GM23338 (cell line): ENCODE measurements at regions not wholly inside any gene's neighbourhood (a gene's known extent, or its start where the extent isn't known, plus 50 kb on each side); places are given as distances from the start of the nearest gene placed in this dataset.

Experiments used
- ATAC-seq: fragments of 200-7000 bp; cut with Tn5 transposase; 3 replicates; pipeline ENCODE4 v1.9.1; 2020
- DNase-seq: peaks from one replicate; pipeline ENCODE4 v3.0.0-alpha.2; 2015; ENCODE audit warnings: low spot score
- H2AFZ ChIP-seq: fragments of 200-600 bp; sonication (generic); 2 replicates; pipeline ENCODE4 v1.8.0; 2016; ENCODE audit warnings: antibody characterized with exemption, mild to moderate bottlenecking, moderate library complexity
- H3F3A ChIP-seq: fragments of 200-600 bp; sonication (generic); replicated peaks from 2 replicates; pipeline ENCODE4 v1.8.0; 2017; ENCODE audit warnings: antibody characterized with exemption, mixed run types, low read depth
- H3K27ac ChIP-seq: fragments of 200-600 bp; sonication (generic); 2 replicates; pipeline ENCODE4 v1.6.1; 2016; ENCODE audit warnings: low read depth
- H3K27me3 ChIP-seq: fragments of 200-600 bp; sonication (generic); 2 replicates; pipeline ENCODE4 v1.8.0; 2016; ENCODE audit warnings: mild to moderate bottlenecking, mixed run types, moderate library complexity; ENCODE audit not compliant: insufficient read depth
- H3K36me3 ChIP-seq: fragments of 200-600 bp; sonication (generic); 2 replicates; pipeline ENCODE4 v1.8.0; 2016; ENCODE audit warnings: mild to moderate bottlenecking; ENCODE audit not compliant: insufficient read depth
- H3K4me1 ChIP-seq: fragments of 200-600 bp; sonication (generic); 2 replicates; pipeline ENCODE4 v1.8.0; 2016; ENCODE audit warnings: mild to moderate bottlenecking, moderate library complexity; ENCODE audit not compliant: insufficient read depth
- H3K4me2 ChIP-seq: fragments of 200-600 bp; sonication (generic); 2 replicates; pipeline ENCODE4 v1.7.1; 2017; ENCODE audit warnings: mixed run types
- H3K4me3 ChIP-seq: fragments of 200-600 bp; sonication (generic); 2 replicates; pipeline ENCODE4 v1.6.1; 2016; ENCODE audit warnings: mixed run types
- H3K79me2 ChIP-seq: fragments of 200-600 bp; sonication (generic); replicated peaks from 2 replicates; pipeline ENCODE4 v1.8.0; 2017; ENCODE audit warnings: mild to moderate bottlenecking; ENCODE audit not compliant: insufficient read depth
- H3K9me2 ChIP-seq: fragments of 200-600 bp; sonication (generic); 2 replicates; pipeline ENCODE4 v1.8.0; 2017; ENCODE audit not compliant: insufficient read depth
- H4K20me1 ChIP-seq: fragments of 200-600 bp; sonication (generic); replicated peaks from 2 replicates; pipeline ENCODE4 v1.8.0; 2017; ENCODE audit warnings: mild to moderate bottlenecking; ENCODE audit not compliant: insufficient read depth
- H3K27ac Mint-ChIP-seq: 2 replicates; pipeline ENCODE4 v1.8.0; 2020; ENCODE audit warnings: inconsistent platforms, mild to moderate bottlenecking, moderate library complexity, mixed read lengths
- H3K27me3 Mint-ChIP-seq: 3 replicates; pipeline ENCODE4 v1.8.0; 2022; ENCODE audit warnings: low read depth, mild to moderate bottlenecking, moderate library complexity, mixed read lengths, inconsistent platforms; ENCODE audit not compliant: insufficient read depth, poor library complexity
- H3K36me3 Mint-ChIP-seq: 3 replicates; pipeline ENCODE4 v1.8.0; 2021; ENCODE audit warnings: low read depth, mild to moderate bottlenecking, inconsistent platforms, moderate library complexity, mixed read lengths
- H3K4me1 Mint-ChIP-seq: 3 replicates; pipeline ENCODE4 v1.8.0; 2020; ENCODE audit warnings: mild to moderate bottlenecking, inconsistent platforms, mixed read lengths
- H3K4me3 Mint-ChIP-seq: 3 replicates; pipeline ENCODE4 v1.8.0; 2021; ENCODE audit warnings: moderate library complexity, mild to moderate bottlenecking, inconsistent platforms, mixed read lengths
- H3K9me3 Mint-ChIP-seq: 3 replicates; pipeline ENCODE4 v1.8.0; 2020; ENCODE audit warnings: moderate library complexity, mild to moderate bottlenecking, inconsistent platforms, mixed read lengths
- CREB1 ChIP-seq: fragments of 250-450 bp; sonication (Bioruptor Pico); IDR thresholded peaks from 2 replicates; pipeline ENCODE4 v1.5.0; 2020; ENCODE audit warnings: low read depth, mild to moderate bottlenecking, moderate library complexity
- CTCF ChIP-seq, 2 experiments: fragments of 200-600 bp in 1 of 2; sonication (generic) in 1 of 2; conservative IDR thresholded peaks; 2 replicates each; pipeline versions ENCODE4 v1.5.1 to v1.6.1; 2016 to 2017; ENCODE audit warnings: antibody characterized with exemption in 2 of 2, low read depth in 2 of 2, mild to moderate bottlenecking in 2 of 2, moderate library complexity in 1 of 2
- ETS1 ChIP-seq: IDR thresholded peaks from 2 replicates; pipeline ENCODE4 v1.6.1; 2016; ENCODE audit warnings: antibody characterized with exemption
- EZH2 ChIP-seq: fragments of 200-600 bp; sonication (generic); IDR thresholded peaks from one replicate; pipeline ENCODE4 v1.8.0; 2017; ENCODE audit warnings: antibody characterized with exemption, mild to moderate bottlenecking, low read depth; ENCODE audit not compliant: unreplicated experiment
- EZH2phosphoT487 ChIP-seq: fragments of 200-600 bp; sonication (generic); IDR thresholded peaks from one replicate; pipeline ENCODE4 v1.8.1; 2018; ENCODE audit warnings: antibody characterized with exemption; ENCODE audit not compliant: unreplicated experiment
- JUNB ChIP-seq: IDR thresholded peaks from one replicate; pipeline ENCODE4 v1.6.1; 2016; ENCODE audit warnings: antibody characterized with exemption; ENCODE audit not compliant: unreplicated experiment
- NANOG ChIP-seq: IDR thresholded peaks from 2 replicates; pipeline ENCODE4 v1.6.1; 2016; ENCODE audit warnings: antibody characterized with exemption, borderline replicate concordance
- REST ChIP-seq: IDR thresholded peaks from one replicate; pipeline ENCODE4 v1.6.1; 2018; ENCODE audit warnings: antibody characterized with exemption; ENCODE audit not compliant: unreplicated experiment
- STAT1 ChIP-seq: IDR thresholded peaks from one replicate; pipeline ENCODE4 v1.6.1; 2016; ENCODE audit warnings: antibody characterized with exemption; ENCODE audit not compliant: unreplicated experiment
- ZNF114 ChIP-seq: fragments of 250-450 bp; sonication (Bioruptor Pico); IDR thresholded peaks from 2 replicates; pipeline ENCODE4 v1.5.0; 2020; ENCODE audit warnings: mild to moderate bottlenecking, moderate library complexity
- ZNF331 ChIP-seq: fragments of 250-450 bp; sonication (Bioruptor Pico); IDR thresholded peaks from 2 replicates; pipeline ENCODE4 v1.5.0; 2020; ENCODE audit warnings: low read depth, mild to moderate bottlenecking, moderate library complexity
- ZNF462 ChIP-seq: fragments of 250-450 bp; sonication (Bioruptor Pico); IDR thresholded peaks from 2 replicates; pipeline ENCODE4 v1.5.0; 2020; ENCODE audit warnings: mild to moderate bottlenecking, moderate library complexity

GRCh38 chr16:87152221-87152755, 164.9 kb downstream of the C16orf95 start:
- Mint-ChIP-seq H3K27me3 (peaks cover 3% of the 10 kb centered on the region), H3K27ac (no peak overlapping the region), H3K36me3 (peaks cover 6% of the 10 kb centered on the region; the same call in 1 of the 3 replicates), H3K4me3 (no peak overlapping the region), H3K4me1 (peaks cover 10% of the 10 kb centered on the region; the same call in 2 of the 3 replicates), H3K9me3 (peaks cover 29% of the 10 kb centered on the region)
- H3K36me3 ChIP-seq: no peaks in the 10 kb centered on the region
- TF ChIP-seq CTCF (conservative IDR thresholded peaks at IDR 0.05; ENCODE audit: low read depth in 2 of 2) (no peak), NANOG (no peak), EZH2 (no peak), REST (no peak), EZH2phosphoT487 (no peak), ZNF331 (no peak), STAT1 (no peak), JUNB (no peak), ZNF462 (CRISPR knock-in tag) (no peak), CREB1 (no peak), ETS1 (no peak), ZNF114 (no peak)
- no peak overlapping the region for H3K4me3 ChIP-seq
- no peak for DNase-seq
- H3K27ac ChIP-seq: no peak overlapping the region
- H3K9me2 ChIP-seq: no peaks in the 10 kb centered on the region
- no peak overlapping the region for H3K4me2 ChIP-seq
- no peak for ATAC-seq
- no peaks in the 10 kb centered on the region for H3K79me2 ChIP-seq
- H3K27me3 ChIP-seq: no peaks in the 10 kb centered on the region
- H2AFZ ChIP-seq: no peak overlapping the region
- no peaks in the 10 kb centered on the region for H3F3A ChIP-seq
- no peaks in the 10 kb centered on the region for H3K4me1 ChIP-seq
- no peaks in the 10 kb centered on the region for H4K20me1 ChIP-seq
